Femur (tissue), 1 donor: ENCODE measurements at regions not wholly inside any gene's neighbourhood (a gene's known extent, or its start where the extent isn't known, plus 50 kb on each side); places are given as distances from the start of the nearest gene placed in this dataset.
"Not testable (repeated sequence)": the region's sequence is repeated elsewhere in the genome, so short reads cannot be mapped to it uniquely, and the experiment has no call there.

Experiments
- DNase-seq: peaks from one replicate; pipeline ENCODE4 v3.0.0-alpha.2; 2017

DNA sequence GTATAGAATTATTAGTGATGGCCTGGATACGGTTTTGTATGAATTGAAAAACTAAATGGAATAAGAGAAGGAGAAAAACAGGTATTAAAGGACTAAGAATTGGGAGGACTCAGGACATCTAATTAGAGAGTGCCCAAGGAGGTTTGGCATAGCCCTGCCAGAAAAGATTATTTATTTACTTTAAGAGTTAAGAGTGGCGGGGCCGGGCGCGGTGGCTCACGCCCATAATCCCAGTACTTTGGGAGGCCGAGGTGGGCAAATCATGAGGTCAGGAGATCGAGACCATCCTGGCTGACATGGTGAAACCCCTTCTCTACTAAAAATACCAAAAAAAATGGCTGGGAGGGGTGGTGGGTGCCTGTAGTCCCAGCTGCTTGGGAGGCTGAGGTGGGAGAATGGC lies 115.2 kb upstream of the KCNJ3 start:
- DNase-seq = not testable (repeated sequence)

DNA sequence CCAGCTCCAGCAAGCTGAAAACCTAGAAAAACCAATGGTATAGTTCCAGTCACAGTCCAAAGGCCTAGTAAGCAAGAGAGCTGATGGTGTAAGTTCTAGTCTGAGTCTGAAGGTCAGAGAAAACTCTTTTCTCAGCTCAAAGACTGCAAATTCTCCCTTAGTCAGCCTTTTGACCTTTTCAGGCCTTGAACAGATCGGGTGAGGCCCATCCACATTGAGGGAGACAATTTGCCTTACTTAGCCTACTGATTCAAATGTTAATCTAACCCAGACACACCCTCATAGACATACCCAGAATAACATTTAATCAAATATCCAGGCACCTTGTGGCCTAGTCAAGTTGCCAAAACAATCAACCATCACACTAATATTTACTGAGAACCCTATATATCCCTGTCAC lies 110.8 kb upstream of the KCNJ3 start:
- DNase-seq = no peak

DNA sequence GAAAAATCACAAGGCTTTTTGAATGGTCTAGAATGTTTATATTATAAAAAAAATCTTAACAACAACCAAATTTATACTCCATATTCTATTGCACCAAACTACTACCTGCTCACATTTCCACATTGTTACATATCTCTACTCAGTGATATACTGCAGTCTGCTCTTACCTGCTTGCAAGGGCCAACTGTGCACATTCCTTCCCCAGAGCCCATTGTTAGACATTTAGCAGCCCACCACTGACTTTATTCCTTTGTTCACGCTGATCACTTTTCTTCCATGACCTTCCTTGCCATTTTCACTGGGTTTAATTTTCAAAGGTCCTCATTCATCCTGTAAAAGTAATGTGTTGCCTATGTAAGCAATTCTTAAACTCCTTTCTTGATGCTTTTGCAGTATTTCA lies 109.7 kb upstream of the KCNJ3 start:
- DNase-seq = no peak

DNA sequence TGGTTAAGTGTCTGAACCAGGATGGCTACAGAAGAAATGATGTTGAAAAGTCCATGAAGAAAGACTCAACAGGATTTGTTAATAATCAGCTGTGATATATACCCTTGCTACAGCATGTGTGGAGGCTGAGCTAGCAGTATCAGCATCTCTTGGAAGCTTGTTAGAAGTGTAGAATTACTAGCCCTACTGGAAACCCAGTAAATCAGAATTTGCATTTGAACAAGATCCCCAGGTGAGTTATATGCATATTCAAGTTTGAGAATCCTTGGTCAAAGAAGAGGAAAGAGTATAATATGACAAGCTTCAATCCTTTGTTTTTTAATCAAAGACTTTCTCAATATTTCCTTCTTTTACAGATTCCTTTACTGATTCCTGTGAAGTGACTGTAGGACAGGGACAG lies 109.0 kb upstream of the KCNJ3 start:
- DNase-seq = no peak

DNA sequence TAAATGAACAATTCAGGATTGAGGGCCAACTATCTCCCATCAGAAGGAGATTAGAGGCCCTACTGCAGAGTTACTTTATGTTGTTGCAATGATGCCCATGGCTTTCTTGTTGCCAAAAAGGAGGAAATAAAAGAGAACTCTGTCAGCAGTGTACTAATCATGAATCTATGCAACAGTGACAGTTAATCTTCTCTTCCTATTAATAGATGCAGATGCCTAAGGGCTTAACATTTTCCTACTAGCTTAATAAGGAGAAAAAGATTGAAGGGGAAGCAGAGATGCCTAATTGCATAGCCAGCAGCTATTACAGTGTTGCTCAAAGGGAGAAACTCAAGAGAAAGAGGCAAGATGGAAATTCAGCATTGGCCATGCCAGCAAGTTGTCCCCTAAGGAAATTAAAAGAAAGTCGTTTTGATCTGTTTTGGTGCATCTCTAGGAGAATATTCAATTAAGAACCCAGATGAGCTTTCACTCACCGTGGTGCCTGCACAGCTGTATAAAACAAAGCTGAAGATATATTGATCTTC lies 107.1 kb upstream of the KCNJ3 start:
- no peak for DNase-seq

DNA sequence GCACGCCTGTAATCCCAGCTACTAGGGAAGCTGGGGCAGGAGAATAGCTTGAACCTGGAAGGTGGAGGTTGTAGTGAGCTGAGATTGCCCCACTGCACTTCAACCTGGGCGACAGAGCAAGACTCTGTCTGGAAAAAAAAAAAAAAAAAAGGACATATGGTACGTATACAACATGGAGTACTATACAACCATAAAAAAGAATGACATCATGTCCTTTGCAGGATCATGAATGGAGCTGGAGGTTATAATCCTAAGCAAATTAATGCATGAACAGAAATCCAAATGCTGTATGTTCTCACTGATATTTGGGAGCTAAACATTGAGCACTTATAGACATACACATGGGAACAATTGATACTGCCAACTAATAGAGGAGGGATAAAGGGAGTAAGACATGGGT lies 99.3 kb upstream of the KCNJ3 start:
- no peak for DNase-seq

DNA sequence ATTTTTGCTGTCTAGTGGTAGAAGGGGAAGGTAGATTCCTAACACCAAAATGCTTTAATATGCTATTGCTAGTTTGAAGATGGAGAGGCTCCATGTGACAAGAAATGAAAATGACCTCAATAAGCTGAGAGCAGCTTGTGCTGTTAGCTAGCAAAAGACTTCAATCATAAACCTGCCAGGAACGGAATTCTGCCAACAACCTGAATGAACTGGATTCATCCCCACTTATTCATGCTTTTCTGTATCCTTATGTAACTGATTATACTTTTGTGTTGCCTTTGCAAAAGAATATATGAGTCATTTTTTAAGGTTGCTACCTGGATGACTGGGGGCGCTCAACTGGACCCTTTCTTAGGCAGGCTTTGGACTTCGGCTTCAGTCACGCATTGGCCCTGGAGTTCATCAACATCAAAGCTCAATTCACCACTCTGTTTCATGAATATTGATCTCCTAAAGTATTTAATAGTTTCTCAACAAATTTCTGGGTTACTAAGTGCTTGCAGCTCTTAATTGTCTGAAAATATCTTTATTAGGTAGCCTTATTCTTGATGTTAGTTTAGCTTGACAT lies 97.5 kb upstream of the KCNJ3 start:
- DNase-seq = no peak

DNA sequence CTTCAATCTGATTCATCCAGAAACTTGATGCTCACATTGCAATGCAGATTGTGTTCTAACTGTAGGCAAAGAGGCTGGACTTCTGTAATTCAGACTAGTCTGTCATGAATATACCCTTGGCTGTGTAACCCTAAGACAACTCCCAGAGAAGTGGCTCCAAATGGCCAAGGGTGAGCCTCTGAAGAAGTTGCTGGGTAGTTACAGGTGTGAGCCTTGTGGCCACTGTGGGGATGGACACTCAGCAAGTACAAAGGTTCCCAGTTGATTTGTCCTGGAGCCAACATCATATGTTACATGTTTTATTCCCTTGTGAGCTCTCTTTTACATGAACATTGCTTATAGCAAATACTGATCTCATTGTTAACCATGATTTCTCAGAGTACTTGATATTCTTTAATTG lies 94.8 kb upstream of the KCNJ3 start:
- no peak for DNase-seq

DNA sequence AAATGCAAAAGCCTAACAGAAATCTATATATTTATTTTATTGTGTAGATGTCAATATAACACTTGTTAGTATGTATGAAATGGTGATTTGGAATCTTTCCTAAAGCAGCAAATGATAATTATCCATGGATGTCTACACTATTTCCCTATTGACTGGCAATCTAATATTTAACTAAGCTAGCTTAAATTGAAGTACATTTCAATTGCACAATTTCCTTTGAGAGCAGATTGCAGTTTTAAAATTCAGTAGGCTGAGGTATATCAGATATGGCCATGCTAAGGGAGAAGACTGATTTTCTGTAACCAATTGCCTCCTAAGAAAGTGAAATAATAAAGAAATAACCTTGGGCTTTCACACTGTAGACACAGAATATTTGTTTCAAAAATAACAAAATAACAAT lies 90.1 kb upstream of the KCNJ3 start:
- no peak for DNase-seq

DNA sequence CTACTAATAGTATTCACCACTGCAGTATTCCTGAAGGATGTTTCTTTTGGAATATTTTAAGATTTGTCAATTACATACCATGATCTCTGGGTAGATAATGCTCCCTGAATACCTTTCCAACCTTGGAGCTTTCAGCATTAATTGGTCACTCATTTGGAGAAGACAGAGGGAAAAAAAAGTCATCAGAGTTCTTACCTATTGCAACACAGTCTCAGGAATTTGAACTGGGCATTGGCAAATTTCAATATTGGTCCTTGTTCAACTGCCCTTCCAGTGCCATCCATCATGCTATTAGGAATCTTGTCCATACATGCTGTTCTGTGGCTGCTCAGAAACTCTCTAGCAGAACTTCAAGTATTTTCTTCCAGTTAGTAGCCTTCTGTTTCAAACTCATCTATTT lies 83.6 kb upstream of the KCNJ3 start:
- DNase-seq = no peak

DNA sequence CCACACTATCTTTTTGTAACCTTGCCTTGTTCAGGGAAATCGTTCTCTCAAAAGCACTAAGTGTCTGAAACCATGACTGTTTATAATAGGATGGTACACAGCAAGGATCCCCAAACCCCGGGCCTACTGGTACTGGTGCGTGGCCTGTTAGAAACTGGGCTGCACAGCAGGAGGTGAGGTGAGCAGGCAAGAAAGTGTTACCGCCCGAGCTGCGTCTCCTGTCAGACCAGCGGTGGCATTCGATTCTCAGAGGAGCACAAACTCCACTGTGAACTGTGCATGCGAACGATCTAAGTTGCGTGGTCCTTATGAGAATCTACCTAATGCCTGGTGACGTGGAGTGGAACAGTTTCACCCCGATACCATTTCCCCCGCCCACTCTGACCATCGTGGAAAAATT lies 81.8 kb upstream of the KCNJ3 start:
- DNase-seq = no peak

DNA sequence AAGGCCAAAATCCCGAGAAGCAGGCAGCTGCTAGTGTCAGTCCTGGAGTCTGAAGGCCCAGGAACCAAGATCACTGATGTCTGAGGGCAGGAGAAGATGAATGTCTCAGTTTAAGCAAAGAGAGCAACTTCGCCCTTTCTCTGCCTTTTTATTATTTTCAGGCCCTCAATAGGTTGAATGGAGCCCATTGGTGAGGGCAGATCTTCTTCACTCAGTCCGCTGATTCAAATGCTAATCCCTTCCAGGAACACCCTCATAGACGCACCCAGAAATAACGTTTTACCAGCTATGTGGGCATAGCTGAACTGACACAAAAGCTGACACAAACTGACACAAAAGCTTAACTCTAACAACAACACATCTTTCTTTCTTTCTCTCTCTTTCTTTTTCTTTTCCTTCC lies 78.0 kb upstream of the KCNJ3 start:
- DNase-seq = no peak

DNA sequence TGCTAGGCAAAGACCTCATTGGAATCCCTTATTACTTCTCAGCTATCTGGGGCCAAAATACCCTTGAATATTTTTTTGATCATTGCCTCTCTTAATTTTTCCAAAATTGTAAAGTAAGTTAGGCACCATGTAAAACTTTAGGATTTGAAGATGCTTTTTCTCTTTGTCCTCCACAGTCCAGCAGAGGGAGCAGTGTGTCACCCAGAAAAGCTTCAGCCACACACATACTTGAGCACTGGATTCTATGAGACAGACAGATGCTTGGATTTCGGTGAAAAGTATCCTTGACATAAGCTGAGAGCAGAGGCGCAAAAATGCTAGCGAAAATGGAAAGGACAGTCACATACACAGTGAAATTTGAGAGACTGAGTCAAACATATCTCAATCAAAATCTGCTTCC lies 74.7 kb upstream of the KCNJ3 start:
- DNase-seq = peak; percentile 57

DNA sequence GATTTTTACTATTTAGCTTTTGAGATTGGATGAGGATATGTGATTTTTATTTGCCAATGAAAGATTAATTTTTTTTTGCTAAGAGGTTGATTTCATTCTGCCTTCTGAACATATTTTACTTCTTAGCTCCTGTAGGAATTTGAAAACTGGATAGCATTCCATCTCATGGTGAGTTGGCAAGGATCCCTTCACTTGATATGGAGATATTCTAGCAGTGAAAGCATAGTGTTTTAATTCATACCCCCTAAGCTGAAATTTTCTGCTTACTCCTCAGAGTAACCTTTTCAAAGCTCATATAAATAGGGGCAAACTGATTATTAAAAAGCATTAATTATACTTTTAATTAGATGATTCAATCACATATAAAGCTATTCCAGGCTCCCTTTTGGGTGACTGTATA lies 61.0 kb upstream of the KCNJ3 start:
- DNase-seq = no peak

DNA sequence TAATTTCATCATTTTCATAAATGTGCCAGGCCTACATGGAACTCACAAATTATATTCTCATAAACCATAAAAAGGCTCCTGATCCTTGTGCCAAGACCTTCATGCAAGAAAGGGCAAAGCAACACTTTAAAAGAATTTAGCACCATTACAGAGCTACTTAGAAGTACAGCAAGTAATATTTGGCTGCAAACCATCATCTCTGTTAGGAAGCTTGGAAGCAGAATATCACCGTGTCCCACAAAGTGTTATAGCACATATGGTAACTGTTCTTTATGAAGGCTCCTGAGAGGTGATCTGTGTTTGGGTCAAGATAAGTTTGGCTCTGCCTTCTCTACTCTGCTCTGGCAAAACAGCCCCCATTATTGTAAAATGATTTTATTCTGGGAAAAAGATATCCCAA lies 59.7 kb upstream of the KCNJ3 start:
- no peak for DNase-seq

DNA sequence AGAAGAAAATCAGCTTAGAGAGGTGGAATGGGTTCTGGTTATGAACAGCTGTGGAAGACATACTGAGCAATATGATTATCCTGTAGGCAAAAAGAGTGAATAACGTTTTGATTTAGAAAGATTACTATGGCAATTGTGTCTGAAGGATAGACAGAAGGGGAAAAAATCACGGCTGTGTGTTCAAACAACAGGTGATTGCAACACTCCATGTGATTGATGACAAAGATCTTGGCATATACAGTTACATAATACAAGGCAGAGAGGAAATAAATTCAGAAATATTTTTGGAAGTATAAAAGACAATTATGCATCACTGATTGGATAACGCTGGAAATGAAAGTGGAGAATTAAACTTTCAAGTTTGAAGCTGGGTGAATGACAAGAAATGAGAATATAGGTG lies 58.5 kb upstream of the KCNJ3 start:
- DNase-seq = no peak
